Tibial artery (tissue), 4 donors: ENCODE measurements at regions not wholly inside any gene's neighbourhood (a gene's known extent, or its start where the extent isn't known, plus 50 kb on each side); places are given as distances from the start of the nearest gene placed in this dataset.

Experiments
- DNase-seq, 2 donors: peaks; one replicate each; pipeline ENCODE4 v3.0.0-alpha.2; 2019
- H3K27ac ChIP-seq, 2 donors: fragments of 200-600 bp; sonication (generic) in 1 of 2; 1 replicate in 1 of 2; 2 replicates in 1 of 2; pipeline ENCODE4 v1.5.1; 2018 to 2019; ENCODE audit warnings: mild to moderate bottlenecking in 1 of 2
- H3K27me3 ChIP-seq, 2 donors: fragments of 200-600 bp; sonication (generic) in 1 of 2; one replicate each; pipeline versions ENCODE4 v1.5.1 to v1.6.0; 2016 to 2019
- H3K36me3 ChIP-seq, 3 donors: fragments of 200-600 bp; sonication (generic) in 2 of 3; one replicate each; pipeline ENCODE4 v1.5.1; 2016 to 2019; ENCODE audit warnings: mild to moderate bottlenecking in 2 of 3
- H3K4me1 ChIP-seq, 4 donors: fragments of 200-600 bp; sonication (generic) in 2 of 4; 1 replicate in 3 of 4; 2 replicates in 1 of 4; pipeline ENCODE4 v1.5.1; 2016 to 2019
- H3K4me3 ChIP-seq, 2 donors: fragments of 200-600 bp; sonication (generic) in 1 of 2; 1 replicate in 1 of 2; 2 replicates in 1 of 2; pipeline ENCODE4 v1.5.1; 2018 to 2019; ENCODE audit warnings: mild to moderate bottlenecking in 2 of 2
- H3K9me3 ChIP-seq, 3 donors: fragments of 200-600 bp; sonication (generic) in 1 of 3; one replicate each; pipeline ENCODE4 v1.5.1; 2016 to 2019
- intact Hi-C: fragments of 100-400 bp; cut with DNase I; formaldehyde crosslinking; loops from one replicate; pipeline ENCODE4 v1.15.0; 2023; ENCODE audit warnings: low total_unique reads
- TF ChIP-seq, protein P1 (sequence below), 2 experiments: fragments of 200-600 bp in 1 of 2; fragments of 450-650 bp in 1 of 2; IDR thresholded peaks; one replicate each; pipeline ENCODE4 v1.5.1; 2017 to 2019; ENCODE audit warnings: antibody characterized with exemption in 2 of 2, mild to moderate bottlenecking in 1 of 2, moderate library complexity in 1 of 2

DNA sequence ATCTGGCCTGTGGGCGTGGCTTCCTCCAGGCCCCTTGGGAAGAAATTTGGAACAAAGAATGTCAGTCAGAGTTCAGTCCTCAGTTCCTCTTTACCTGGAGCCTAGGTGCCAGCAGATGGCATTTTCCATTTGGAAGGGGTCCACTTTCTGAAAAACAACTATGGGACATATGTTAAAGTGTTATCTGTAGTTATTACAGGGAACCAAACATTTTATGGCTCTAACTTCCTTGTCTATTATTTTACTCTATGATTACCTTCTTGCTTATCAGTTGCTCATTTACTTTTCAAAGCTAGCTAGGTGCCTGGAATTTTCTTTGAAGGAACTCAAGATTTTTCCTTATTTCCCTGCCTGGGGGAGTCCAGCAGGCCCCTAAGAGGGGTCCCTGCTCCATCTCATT, 159.8 kb upstream of the PUDP start:
- Histone ChIP-seq H3K9me3 (peaks cover 0 to 3% (median 0%) of the 10 kb centered on the region in 3 donors), H3K4me3 (no peak overlapping the region), H3K36me3 (peaks cover 0 to 19% (median 9%) of the 10 kb centered on the region in 3 donors), H3K27ac (no peak overlapping the region), H3K27me3 (no peaks in the 10 kb centered on the region), H3K4me1 (no peaks in the 10 kb centered on the region)
- TF ChIP-seq, protein P1, sequence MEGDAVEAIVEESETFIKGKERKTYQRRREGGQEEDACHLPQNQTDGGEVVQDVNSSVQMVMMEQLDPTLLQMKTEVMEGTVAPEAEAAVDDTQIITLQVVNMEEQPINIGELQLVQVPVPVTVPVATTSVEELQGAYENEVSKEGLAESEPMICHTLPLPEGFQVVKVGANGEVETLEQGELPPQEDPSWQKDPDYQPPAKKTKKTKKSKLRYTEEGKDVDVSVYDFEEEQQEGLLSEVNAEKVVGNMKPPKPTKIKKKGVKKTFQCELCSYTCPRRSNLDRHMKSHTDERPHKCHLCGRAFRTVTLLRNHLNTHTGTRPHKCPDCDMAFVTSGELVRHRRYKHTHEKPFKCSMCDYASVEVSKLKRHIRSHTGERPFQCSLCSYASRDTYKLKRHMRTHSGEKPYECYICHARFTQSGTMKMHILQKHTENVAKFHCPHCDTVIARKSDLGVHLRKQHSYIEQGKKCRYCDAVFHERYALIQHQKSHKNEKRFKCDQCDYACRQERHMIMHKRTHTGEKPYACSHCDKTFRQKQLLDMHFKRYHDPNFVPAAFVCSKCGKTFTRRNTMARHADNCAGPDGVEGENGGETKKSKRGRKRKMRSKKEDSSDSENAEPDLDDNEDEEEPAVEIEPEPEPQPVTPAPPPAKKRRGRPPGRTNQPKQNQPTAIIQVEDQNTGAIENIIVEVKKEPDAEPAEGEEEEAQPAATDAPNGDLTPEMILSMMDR (IDR thresholded peaks at IDR 0.05): no peak
- intact Hi-C loops: no loop called here
- no peak for DNase-seq

DNA sequence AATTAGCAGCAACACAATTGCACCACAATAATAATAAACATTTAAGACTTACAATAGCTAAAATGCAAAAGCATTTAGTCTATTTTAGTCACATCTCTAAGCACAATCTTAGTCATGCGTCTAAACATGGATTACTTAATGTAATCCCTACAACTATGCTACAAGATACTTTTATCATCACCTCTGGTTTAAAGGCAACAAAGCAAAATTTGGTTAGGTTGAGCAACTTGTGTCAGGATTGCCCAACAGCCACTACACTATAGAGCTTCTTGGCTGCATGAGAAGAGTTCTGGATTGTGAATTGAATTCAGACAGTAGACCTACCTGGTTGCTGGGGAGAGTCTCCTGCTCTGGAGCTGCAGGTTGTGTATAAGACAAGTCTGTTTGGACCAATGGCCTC, 146.5 kb upstream of the PUDP start:
- TF ChIP-seq, protein P1 (IDR thresholded peaks at IDR 0.05): no peak
- no peak overlapping the region for H3K27ac ChIP-seq
- no peaks in the 10 kb centered on the region for H3K4me1 ChIP-seq
- H3K4me3 ChIP-seq: no peak overlapping the region
- no peaks in the 10 kb centered on the region for H3K9me3 ChIP-seq
- H3K36me3 ChIP-seq: no peaks in the 10 kb centered on the region
- DNase-seq: no peak
- intact Hi-C loops: no loop called here
- H3K27me3 ChIP-seq: no peaks in the 10 kb centered on the region

DNA sequence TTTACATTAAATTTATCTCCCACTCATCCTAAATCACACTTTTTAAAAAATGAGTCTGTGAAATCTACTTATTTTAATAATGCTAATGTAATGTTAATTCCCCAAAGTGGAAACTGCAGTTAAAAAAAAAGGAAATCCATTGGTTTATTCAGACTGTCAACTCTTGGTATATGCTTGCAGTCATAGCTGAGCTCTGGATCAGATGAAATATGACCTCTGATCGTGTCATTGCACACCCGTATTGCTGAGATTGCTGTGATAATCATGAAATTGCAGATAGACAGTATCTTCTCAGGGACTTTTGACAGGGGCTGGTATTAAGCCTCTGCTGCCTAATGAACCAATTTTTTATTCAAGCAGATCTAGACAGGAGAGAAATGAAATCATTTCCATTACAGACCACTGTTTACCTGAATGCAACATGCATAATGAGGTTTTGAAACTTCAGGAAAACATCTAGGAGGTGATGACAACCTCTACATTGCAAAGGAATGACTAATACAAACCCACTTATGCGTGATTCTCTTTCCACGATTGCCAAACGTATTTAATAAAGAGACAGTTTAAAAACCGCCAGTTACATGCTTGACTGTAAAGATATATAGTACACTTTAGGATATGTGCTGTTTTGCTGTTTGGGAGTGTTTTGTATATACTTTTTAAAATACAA, 138.3 kb upstream of the PUDP start:
- TF ChIP-seq, protein P1 (IDR thresholded peaks at IDR 0.05): no peak
- Histone ChIP-seq H3K27me3 (no peaks in the 10 kb centered on the region), H3K9me3 (no peaks in the 10 kb centered on the region), H3K27ac (no peak overlapping the region), H3K4me3 (no peak overlapping the region), H3K4me1 (no peaks in the 10 kb centered on the region), H3K36me3 (no peaks in the 10 kb centered on the region)
- intact Hi-C loops: loop anchor here (5.0 kb wide), 1 partner anchor 486 kb away; no protein-coding TSS in a partner anchor
- no peak for DNase-seq

DNA sequence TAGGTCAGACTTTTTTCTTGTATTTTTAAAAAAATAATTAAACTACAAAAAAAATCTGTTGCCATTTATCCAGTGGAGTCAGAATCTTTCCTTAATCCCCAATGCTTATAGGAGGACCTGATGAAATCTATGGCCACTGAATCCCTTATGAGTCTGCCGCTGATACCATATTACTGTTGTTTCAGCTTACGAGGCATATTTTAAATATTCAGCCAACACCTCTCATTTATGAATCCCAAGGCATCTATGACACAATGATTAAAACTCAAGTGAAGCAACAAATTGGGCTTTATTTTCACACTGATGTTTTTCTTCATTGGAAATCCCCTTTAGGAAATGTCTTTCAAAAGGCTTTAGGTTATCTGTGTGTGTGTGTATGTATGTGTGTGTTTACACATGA, 137.8 kb upstream of the PUDP start:
- Histone ChIP-seq H3K36me3 (no peaks in the 10 kb centered on the region), H3K4me3 (no peak overlapping the region), H3K27ac (no peak overlapping the region), H3K4me1 (peaks cover 0 to 4% (median 0%) of the 10 kb centered on the region in 4 donors), H3K27me3 (no peaks in the 10 kb centered on the region), H3K9me3 (no peaks in the 10 kb centered on the region)
- intact Hi-C loops: loop anchor here (5.0 kb wide), 1 partner anchor 487 kb away; no protein-coding TSS in a partner anchor
- DNase-seq: no peak
- TF ChIP-seq, protein P1 (IDR thresholded peaks at IDR 0.05): no peak

DNA sequence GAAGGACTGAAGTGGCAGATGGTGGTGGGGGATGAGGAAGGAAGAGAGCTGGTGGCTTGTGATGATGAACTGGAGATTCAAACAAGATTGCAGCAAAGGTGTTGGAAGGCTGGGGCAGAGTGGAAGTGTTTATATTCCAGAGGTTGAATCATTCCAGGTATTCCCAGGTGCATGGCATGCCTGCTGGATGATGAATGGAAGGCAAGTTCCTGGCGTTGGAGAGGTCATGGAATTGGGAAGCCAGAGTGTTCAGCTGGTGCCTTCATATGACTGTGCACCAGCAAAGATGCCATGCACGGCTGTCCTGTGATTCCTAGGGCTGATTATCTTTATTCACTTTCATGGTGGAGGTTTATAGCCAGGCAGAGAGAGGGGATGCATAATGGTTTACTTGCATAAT, 135.8 kb upstream of the PUDP start:
- H3K4me3 ChIP-seq: no peak overlapping the region
- no peaks in the 10 kb centered on the region for H3K36me3 ChIP-seq
- H3K9me3 ChIP-seq: no peaks in the 10 kb centered on the region
- DNase-seq: no peak
- H3K27me3 ChIP-seq: no peaks in the 10 kb centered on the region
- peaks cover 0 to 10% (median 0%) of the 10 kb centered on the region in 4 donors for H3K4me1 ChIP-seq
- intact Hi-C loops: no loop called here
- TF ChIP-seq, protein P1 (IDR thresholded peaks at IDR 0.05): no peak
- H3K27ac ChIP-seq: no peak overlapping the region
